HEK293T (cell line): ENCODE measurements at regions not wholly inside any gene's neighbourhood (a gene's known extent, or its start where the extent isn't known, plus 50 kb on each side); places are given as distances from the start of the nearest gene placed in this dataset.

Experiments
- ARNT ChIP-seq: fragments of 450-650 bp; IDR thresholded peaks from 2 replicates; pipeline ENCODE4 v1.6.1; 2017; ENCODE audit warnings: mild to moderate bottlenecking
- ELF4 ChIP-seq: fragments of 450-650 bp; IDR thresholded peaks from 2 replicates; pipeline ENCODE4 v1.6.1; 2017; ENCODE audit warnings: antibody characterized with exemption
- SP1 ChIP-seq: fragments of 450-650 bp; IDR thresholded peaks from 2 replicates; pipeline ENCODE4 v1.6.1; 2017

- no peak for TF ChIP-seq SP1
- TF ChIP-seq ARNT = no peak
- no peak for TF ChIP-seq ELF4
Measured at GRCh38 chr4:71232846-71233245, 106.0 kb upstream of the SLC4A4 start.
